ENCODE measurements at regions not wholly inside any gene's neighbourhood (a gene's known extent, or its start where the extent isn't known, plus 50 kb on each side); places are given as distances from the start of the nearest gene placed in this dataset.

GRCh38 chr3:160065786-160066185 lies 77.2 kb downstream of the IL12A start (continued):
- TF ChIP-seq RFX7 (CRISPR knock-in tag; IDR thresholded peaks at IDR 0.05) (no peak), XRCC5 (IDR thresholded peaks at IDR 0.05; ENCODE audit: low read depth, low read length) (no peak), ZNF395 (CRISPR knock-in tag; IDR thresholded peaks at IDR 0.05) (no peak), TSC22D4 (tag; IDR thresholded peaks at IDR 0.05) (no peak), TRIM28 (IDR thresholded peaks at IDR 0.05) (no peak), TAF7 (tag; IDR thresholded peaks at IDR 0.05) (no peak), SMARCC2 (IDR thresholded peaks at IDR 0.05; ENCODE audit: low read depth) (no peak)

GRCh38 chr3:160069986-160070385 lies 81.4 kb downstream of the IL12A start:
- no TSS peak for BruUV-seq (replicated peaks)
- Histone ChIP-seq H3K36me3 (ENCODE audit: control insufficient read depth, insufficient read depth, low read length) (no peaks in the 10 kb centered on the region), H3K9ac (ENCODE audit: insufficient read depth in 1 of 2, low read depth in 2 of 2, low read length in 2 of 2) (no peak overlapping the region), H3K4me2 (ENCODE audit: insufficient read depth, low read length) (no peak overlapping the region), H2AFZ (ENCODE audit: low read depth, low read length) (no peak overlapping the region), H3K4me1 (replicated peaks in 1 of 2; ENCODE audit: control insufficient read depth in 2 of 2, insufficient read depth in 2 of 2, low read length in 2 of 2) (no peaks in the 10 kb centered on the region), H4K20me1 (replicated peaks; ENCODE audit: control insufficient read depth, insufficient read depth, low read length) (no peaks in the 10 kb centered on the region), H3K27ac (ENCODE audit: extremely low read depth, low read depth, low read length) (no peak overlapping the region), H3K9me3 (replicated peaks; ENCODE audit: control insufficient read depth, insufficient read depth, low read depth, low read length) (no peaks in the 10 kb centered on the region), H3K79me2 (ENCODE audit: control insufficient read depth, insufficient read depth, low read length) (no peaks in the 10 kb centered on the region), H3K9me1 (ENCODE audit: control insufficient read depth, insufficient read depth, low read length) (no peaks in the 10 kb centered on the region), H3K27me3 (ENCODE audit: control insufficient read depth in 2 of 2, insufficient read depth in 2 of 2, low read length in 2 of 2) (peaks cover 2 to 16% of the 10 kb centered on the region in 2 experiments; a peak in 3 of 5 replicates), H3K4me3 (no peak overlapping the region)
- DNase-seq (ENCODE audit: extremely low read depth in 1 of 4, low spot score in 3 of 4), result no peak
- ATAC-seq, result no peak
- CTCF ChIA-PET (ENCODE audit: low intra/inter-chr PET ratio), result no interaction called here
- intact Hi-C loops (cut with micrococcal nuclease) (no loop called here), in situ Hi-C loops (cut with MboI) (no loop called here)
- POLR2A ChIA-PET, result interaction anchor here (0.7 to 0.9 kb wide), 2 partner anchors 1447 to 1514 kb away, joined by 3 read pairs; no protein-coding TSS in a partner anchor
- 0% methylated on average over 3 of the region's 3 CpGs for WGBS (ENCODE audit: insufficient coverage, low coverage, missing lambda C conversion rate)
- no peak for FAIRE-seq
- TF ChIP-seq NCOR1 (IDR thresholded peaks at IDR 0.05), result no peak
- no peak for TF ChIP-seq PHTF2 (CRISPR knock-in tag; IDR thresholded peaks at IDR 0.05)
- TF ChIP-seq ATF3 (IDR thresholded peaks at IDR 0.05), result no peak
- no peak for TF ChIP-seq ATF3 (CRISPR knock-in tag; conservative IDR thresholded peaks at IDR 0.05)
- no peak for TF ChIP-seq TAF1 (IDR thresholded peaks at IDR 0.05; ENCODE audit: control insufficient read depth, extremely low read depth, insufficient read depth, low read length, severe bottlenecking)
- TF ChIP-seq ZFP36 (IDR thresholded peaks at IDR 0.05; ENCODE audit: low read depth, low read length, partially characterized antibody), result no peak
- no peak for TF ChIP-seq ETS2 (tag; IDR thresholded peaks at IDR 0.05; ENCODE audit: borderline replicate concordance, poor library complexity, severe bottlenecking)
- TF ChIP-seq ESRRA (IDR thresholded peaks at IDR 0.05; ENCODE audit: borderline replicate concordance, low read depth), result no peak
- no peak for TF ChIP-seq HNRNPK (IDR thresholded peaks at IDR 0.05; ENCODE audit: low read depth, low read length, poor library complexity, severe bottlenecking)
- no peak for TF ChIP-seq TOE1 (IDR thresholded peaks at IDR 0.05; ENCODE audit: borderline replicate concordance)
- no peak for TF ChIP-seq TOE1 (CRISPR knock-in tag; IDR thresholded peaks at IDR 0.05; ENCODE audit: borderline replicate concordance, low read depth)
- TF ChIP-seq E4F1 (CRISPR knock-in tag; IDR thresholded peaks at IDR 0.05; ENCODE audit: borderline replicate concordance), result no peak

Measured in K562 (cell line).